ENCODE measurements at regions not wholly inside any gene's neighbourhood (a gene's known extent, or its start where the extent isn't known, plus 50 kb on each side); places are given as distances from the start of the nearest gene placed in this dataset.
"Not testable (repeated sequence)": the region's sequence is repeated elsewhere in the genome, so short reads cannot be mapped to it uniquely, and the experiment has no call there.

- no peaks in the 10 kb centered on the region for H3K36me3 ChIP-seq (ENCODE audit: insufficient read depth)
- 48% methylated on average over 1 of the region's 1 CpG for WGBS
- DNase-seq (ENCODE audit: extremely low spot score): no peak
- H3K4me1 ChIP-seq (ENCODE audit: insufficient read depth): no peaks in the 10 kb centered on the region
- H3K27ac ChIP-seq (ENCODE audit: low read depth): no peak overlapping the region
- H3K4me3 ChIP-seq (ENCODE audit: low read depth, low read length): no peak overlapping the region
Measured at GRCh38 chr5:136455409-136455808, 90.1 kb upstream of the TRPC7 start.

GRCh38 chr5:136453986-136454758 is 88.8 kb upstream of the TRPC7 start:
- Histone ChIP-seq H3K4me1 (ENCODE audit: insufficient read depth) (no peaks in the 10 kb centered on the region), H3K27ac (ENCODE audit: low read depth) (no peak overlapping the region), H3K4me3 (ENCODE audit: low read depth, low read length) (no peak overlapping the region), H3K36me3 (ENCODE audit: insufficient read depth) (no peaks in the 10 kb centered on the region)
- DNase-seq (ENCODE audit: extremely low spot score): no peak
- 49% methylated on average over 4 of the region's 4 CpGs for WGBS

GRCh38 chr5:136453199-136453598 is 87.9 kb upstream of the TRPC7 start:
- no peak overlapping the region for H3K27ac ChIP-seq (ENCODE audit: low read depth)
- H3K36me3 ChIP-seq (ENCODE audit: insufficient read depth): no peaks in the 10 kb centered on the region
- H3K4me3 ChIP-seq (ENCODE audit: low read depth, low read length): no peak overlapping the region
- no peak for DNase-seq (ENCODE audit: extremely low spot score)
- no peaks in the 10 kb centered on the region for H3K4me1 ChIP-seq (ENCODE audit: insufficient read depth)

- DNase-seq (ENCODE audit: extremely low spot score); H3K27ac ChIP-seq (ENCODE audit: low read depth); H3K36me3 ChIP-seq (ENCODE audit: insufficient read depth); H3K4me1 ChIP-seq (ENCODE audit: insufficient read depth); H3K4me3 ChIP-seq (ENCODE audit: low read depth, low read length): not testable (repeated sequence)
- WGBS: 61% methylated on average over 2 of the region's 2 CpGs
Measured at GRCh38 chr5:136447576-136447975, 82.2 kb upstream of the TRPC7 start.

GRCh38 chr5:136446565-136446964 is 81.2 kb upstream of the TRPC7 start:
- Histone ChIP-seq H3K36me3 (ENCODE audit: insufficient read depth) (no peaks in the 10 kb centered on the region), H3K27ac (ENCODE audit: low read depth) (no peak overlapping the region), H3K4me3 (ENCODE audit: low read depth, low read length) (no peak overlapping the region), H3K4me1 (ENCODE audit: insufficient read depth) (no peaks in the 10 kb centered on the region)
- DNase-seq (ENCODE audit: extremely low spot score): no peak
- WGBS: 90% methylated on average over 6 of the region's 6 CpGs

GRCh38 chr5:136444099-136444498 is 78.8 kb upstream of the TRPC7 start:
- 93% methylated on average over 12 of the region's 12 CpGs for WGBS
- not testable (repeated sequence) for DNase-seq (ENCODE audit: extremely low spot score)

GRCh38 chr5:136439367-136439766 is 74.0 kb upstream of the TRPC7 start:
- H3K4me3 ChIP-seq (ENCODE audit: low read depth, low read length): no peak overlapping the region
- DNase-seq (ENCODE audit: extremely low spot score): no peak
- no peaks in the 10 kb centered on the region for H3K36me3 ChIP-seq (ENCODE audit: insufficient read depth)
- H3K4me1 ChIP-seq (ENCODE audit: insufficient read depth): no peaks in the 10 kb centered on the region
- no peak overlapping the region for H3K27ac ChIP-seq (ENCODE audit: low read depth)

More at GRCh38 chr5:136444099-136444498, 78.8 kb upstream of the TRPC7 start:
- not testable (repeated sequence) for H3K4me3 ChIP-seq (ENCODE audit: low read depth, low read length); H3K36me3 ChIP-seq (ENCODE audit: insufficient read depth); H3K4me1 ChIP-seq (ENCODE audit: insufficient read depth); H3K27ac ChIP-seq (ENCODE audit: low read depth)

GRCh38 chr5:136435946-136436543 is 70.7 kb upstream of the TRPC7 start:
- Histone ChIP-seq H3K27ac (ENCODE audit: low read depth) (no peak overlapping the region), H3K4me1 (ENCODE audit: insufficient read depth) (no peaks in the 10 kb centered on the region), H3K36me3 (ENCODE audit: insufficient read depth) (no peaks in the 10 kb centered on the region), H3K4me3 (ENCODE audit: low read depth, low read length) (no peak overlapping the region)
- 88% methylated on average over 6 of the region's 6 CpGs for WGBS
- no peak for DNase-seq (ENCODE audit: extremely low spot score)

GRCh38 chr5:136434795-136435194 is 69.5 kb upstream of the TRPC7 start:
- H3K36me3 ChIP-seq (ENCODE audit: insufficient read depth): no peaks in the 10 kb centered on the region
- DNase-seq (ENCODE audit: extremely low spot score): no peak
- WGBS: 70% methylated on average over 3 of the region's 3 CpGs
- no peak overlapping the region for H3K4me3 ChIP-seq (ENCODE audit: low read depth, low read length)
- H3K4me1 ChIP-seq (ENCODE audit: insufficient read depth): no peaks in the 10 kb centered on the region
- H3K27ac ChIP-seq (ENCODE audit: low read depth): no peak overlapping the region

- Histone ChIP-seq H3K4me3 (ENCODE audit: low read depth, low read length) (no peak overlapping the region), H3K36me3 (ENCODE audit: insufficient read depth) (no peaks in the 10 kb centered on the region), H3K4me1 (ENCODE audit: insufficient read depth) (no peaks in the 10 kb centered on the region), H3K27ac (ENCODE audit: low read depth) (no peak overlapping the region)
- DNase-seq (ENCODE audit: extremely low spot score): no peak
- WGBS: 80% methylated on average over 2 of the region's 2 CpGs
Measured at GRCh38 chr5:136432705-136433104, 67.4 kb upstream of the TRPC7 start.

- Histone ChIP-seq H3K4me1 (ENCODE audit: insufficient read depth) (no peaks in the 10 kb centered on the region), H3K36me3 (ENCODE audit: insufficient read depth) (no peaks in the 10 kb centered on the region), H3K27ac (ENCODE audit: low read depth) (no peak overlapping the region), H3K4me3 (ENCODE audit: low read depth, low read length) (no peak overlapping the region)
- DNase-seq (ENCODE audit: extremely low spot score): no peak
Measured at GRCh38 chr5:136430081-136430480, 64.7 kb upstream of the TRPC7 start.

GRCh38 chr5:136427426-136427825 is 62.1 kb upstream of the TRPC7 start:
- Histone ChIP-seq H3K36me3 (ENCODE audit: insufficient read depth) (no peaks in the 10 kb centered on the region), H3K27ac (ENCODE audit: low read depth) (no peak overlapping the region), H3K4me1 (ENCODE audit: insufficient read depth) (no peaks in the 10 kb centered on the region), H3K4me3 (ENCODE audit: low read depth, low read length) (no peak overlapping the region)
- DNase-seq (ENCODE audit: extremely low spot score): no peak
- WGBS: 76% methylated on average over 2 of the region's 2 CpGs

GRCh38 chr5:136425921-136426320 is 60.6 kb upstream of the TRPC7 start:
- H3K27ac ChIP-seq (ENCODE audit: low read depth): no peak overlapping the region
- 50% methylated on average over 3 of the region's 3 CpGs for WGBS
- DNase-seq (ENCODE audit: extremely low spot score): no peak

GRCh38 chr5:136424835-136425584 is 59.7 kb upstream of the TRPC7 start:
- 24% methylated on average over 11 of the region's 11 CpGs for WGBS
- no peak overlapping the region for H3K4me3 ChIP-seq (ENCODE audit: low read depth, low read length)
- DNase-seq (ENCODE audit: extremely low spot score): no peak
- no peak overlapping the region for H3K27ac ChIP-seq (ENCODE audit: low read depth)
- no peaks in the 10 kb centered on the region for H3K4me1 ChIP-seq (ENCODE audit: insufficient read depth)
- H3K36me3 ChIP-seq (ENCODE audit: insufficient read depth): no peaks in the 10 kb centered on the region

More at GRCh38 chr5:136425921-136426320, 60.6 kb upstream of the TRPC7 start:
- Histone ChIP-seq H3K36me3 (ENCODE audit: insufficient read depth) (no peaks in the 10 kb centered on the region), H3K4me1 (ENCODE audit: insufficient read depth) (no peaks in the 10 kb centered on the region), H3K4me3 (ENCODE audit: low read depth, low read length) (no peak overlapping the region)
